NCI-H82 (cell line): ENCODE measurements at regions not wholly inside any gene's neighbourhood (a gene's known extent, or its start where the extent isn't known, plus 50 kb on each side); places are given as distances from the start of the nearest gene placed in this dataset.
A peak's percentile ranks its signal among the peaks of the same experiment; 100 is the strongest.

Experiments used
- DNase-seq: peaks from one replicate; lab custom pipeline; 2025; lab: John Stamatoyannopoulos, UW

GRCh38 chr4:122203407-122203806 is 51.3 kb downstream of the BLTP1 start:
- DNase-seq, result no peak

GRCh38 chr4:122205687-122206086 is 53.6 kb downstream of the BLTP1 start:
- peak; percentile 2 for DNase-seq

- no peak for DNase-seq
Measured at GRCh38 chr4:122212880-122213279, 60.7 kb downstream of the BLTP1 start.

- peak; percentile 27 for DNase-seq
Measured at GRCh38 chr4:122218762-122219161, 66.6 kb downstream of the BLTP1 start.

GRCh38 chr4:122219356-122219755 is 67.2 kb downstream of the BLTP1 start:
- no peak for DNase-seq

GRCh38 chr4:122221322-122221721 is 69.2 kb downstream of the BLTP1 start:
- no peak for DNase-seq

GRCh38 chr4:122224348-122224747 is 72.2 kb downstream of the BLTP1 start:
- DNase-seq, result peak; percentile 54

- no peak for DNase-seq
Measured at GRCh38 chr4:122227202-122227601, 75.1 kb downstream of the BLTP1 start.

- DNase-seq, result no peak
Measured at GRCh38 chr4:122229857-122230256, 77.7 kb downstream of the BLTP1 start.

GRCh38 chr4:122232633-122233032 is 80.5 kb downstream of the BLTP1 start:
- no peak for DNase-seq

- DNase-seq, result no peak
Measured at GRCh38 chr4:122234686-122235085, 82.6 kb downstream of the BLTP1 start.

GRCh38 chr4:122243785-122244184 is 91.7 kb downstream of the BLTP1 start:
- DNase-seq, result no peak

- no peak for DNase-seq
Measured at GRCh38 chr4:122244764-122245163, 92.6 kb downstream of the BLTP1 start.

- DNase-seq, result no peak
Measured at GRCh38 chr4:122246551-122246950, 94.4 kb downstream of the BLTP1 start.

- no peak for DNase-seq
Measured at GRCh38 chr4:122249357-122249756, 97.2 kb downstream of the BLTP1 start.

- DNase-seq, result no peak
Measured at GRCh38 chr4:122252584-122252983, 100.5 kb downstream of the BLTP1 start.

- DNase-seq, result no peak
Measured at GRCh38 chr4:122259849-122260248, 107.7 kb downstream of the BLTP1 start.

GRCh38 chr4:122276359-122276758 is 102.5 kb upstream of the ADAD1 start:
- no peak for DNase-seq

GRCh38 chr4:122278976-122279375 is 99.8 kb upstream of the ADAD1 start:
- DNase-seq, result no peak

- DNase-seq, result no peak
Measured at GRCh38 chr4:122279670-122280069, 99.1 kb upstream of the ADAD1 start.

GRCh38 chr4:122285285-122285684 is 93.5 kb upstream of the ADAD1 start:
- DNase-seq, result no peak

GRCh38 chr4:122293374-122294365 is 85.1 kb upstream of the ADAD1 start:
- peak; percentile 28 for DNase-seq

GRCh38 chr4:122297694-122298093 is 81.1 kb upstream of the ADAD1 start:
- DNase-seq, result no peak

GRCh38 chr4:122300776-122301175 is 78.0 kb upstream of the ADAD1 start:
- no peak for DNase-seq
